ENCODE measurements at regions not wholly inside any gene's neighbourhood (a gene's known extent, or its start where the extent isn't known, plus 50 kb on each side); places are given as distances from the start of the nearest gene placed in this dataset.

DNA sequence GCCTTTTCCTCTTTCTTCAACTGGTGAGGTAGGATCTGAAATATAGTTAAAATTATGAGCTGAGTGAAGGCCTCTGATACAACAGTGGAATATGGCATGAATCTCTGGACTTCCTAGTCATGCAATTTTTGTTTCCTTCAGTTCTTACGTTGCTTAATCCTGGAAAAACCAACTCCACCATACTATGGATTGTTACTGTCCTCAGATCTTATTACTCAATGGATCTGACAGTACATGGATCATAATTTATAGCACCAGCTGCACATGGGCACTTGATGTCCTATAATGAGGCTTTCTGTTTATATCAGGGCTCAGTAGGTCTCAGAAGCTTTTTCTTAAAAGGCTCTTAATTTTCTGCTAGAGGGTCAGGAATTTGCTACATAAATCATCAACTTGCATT is 1341.0 kb upstream of the EYS start:
- H2BK120ac ChIP-seq (replicated peaks; ENCODE audit: low read depth, low read length), result no peak overlapping the region
- no peak overlapping the region for H2AFZ ChIP-seq (ENCODE audit: low read length)
- DNase-seq (ENCODE audit: low read depth in 1 of 2, low spot score in 2 of 2) (no peak), FAIRE-seq (no peak)
- H4K8ac ChIP-seq (ENCODE audit: extremely low read depth, insufficient read depth, low read length), result no peak overlapping the region
- no peak overlapping the region for H2AK5ac ChIP-seq (ENCODE audit: low read depth, low read length)
- H4K91ac ChIP-seq (replicated peaks; ENCODE audit: insufficient read length, low read length), result no peak overlapping the region
- no peak overlapping the region for H2BK5ac ChIP-seq (ENCODE audit: low read depth, low read length)
- no peaks in the 10 kb centered on the region for H4K20me1 ChIP-seq (replicated peaks in 1 of 2; ENCODE audit: control insufficient read depth in 1 of 2, insufficient read depth in 2 of 2, low read length in 2 of 2)
- H3K4me1 ChIP-seq (replicated peaks in 1 of 4; ENCODE audit: control insufficient read depth in 3 of 4, insufficient read depth in 4 of 4, low read length in 3 of 4), result no peaks in the 10 kb centered on the region
- no peak overlapping the region for H3K14ac ChIP-seq (ENCODE audit: insufficient read length)
- H2BK20ac ChIP-seq (ENCODE audit: low read length), result no peak overlapping the region
- H3K27ac ChIP-seq (ENCODE audit: low read depth, low read length), result no peak overlapping the region
- H2BK12ac ChIP-seq (ENCODE audit: low read depth, low read length), result no peak overlapping the region
- no peak overlapping the region for H4K5ac ChIP-seq (ENCODE audit: insufficient read length, low read depth, low read length)
- no peak overlapping the region for H3K4ac ChIP-seq (replicated peaks; ENCODE audit: insufficient read length, low read depth, low read length)
- H3K23ac ChIP-seq (ENCODE audit: insufficient read length), result no peak overlapping the region
- no peak overlapping the region for H3K4me2 ChIP-seq (ENCODE audit: insufficient read depth in 1 of 2, low read depth in 2 of 2, low read length in 2 of 2)
- H2BK15ac ChIP-seq (ENCODE audit: low read length), result no peak overlapping the region
- no peak overlapping the region for H3K56ac ChIP-seq (replicated peaks; ENCODE audit: insufficient read length, low read depth, low read length)
- no peak overlapping the region for H3K4me3 ChIP-seq (ENCODE audit: extremely low read depth in 1 of 4, insufficient read depth in 2 of 4, low read depth in 3 of 4, low read length in 4 of 4)
- ChIA-PET CTCF (ENCODE audit: partially characterized antibody) (interaction anchor here (1.4 kb wide), 1 partner anchor 19 kb away, joined by 3 read pairs; no protein-coding TSS in a partner anchor), POLR2A (ENCODE audit: partially characterized antibody) (interaction anchor here (0.6 kb wide), 1 partner anchor 1344 kb away, joined by 3 read pairs; no protein-coding TSS in a partner anchor)
- H3K27me3 ChIP-seq (replicated peaks in 1 of 4; ENCODE audit: control insufficient read depth in 3 of 4, extremely low read depth in 1 of 4, insufficient read depth in 3 of 4, low read length in 3 of 4), result no peaks in the 10 kb centered on the region
- no peaks in the 10 kb centered on the region for H3K79me1 ChIP-seq (ENCODE audit: low read depth, low read length)
- no peak overlapping the region for H3K9ac ChIP-seq (replicated peaks in 1 of 4; ENCODE audit: extremely low read depth in 1 of 4, low read depth in 3 of 4, low read length in 3 of 4)
- 95% methylated on average over 1 of the region's 1 CpG; no CpG with 5 or more reads in 1 of the 2 experiments for WGBS, 2 experiments (ENCODE audit: extremely low coverage in 1 of 2, insufficient coverage in 1 of 2, insufficient read length in 1 of 2, insufficient replicate concordance in 2 of 2, low coverage in 1 of 2, low lambda C conversion rate in 2 of 2, missing lambda C conversion rate in 1 of 2)
- H3K79me2 ChIP-seq (ENCODE audit: control insufficient read depth in 1 of 2, insufficient read depth in 2 of 2, low read length in 2 of 2), result no peaks in the 10 kb centered on the region
- H3K9me3 ChIP-seq (ENCODE audit: insufficient read depth in 2 of 2, low read depth in 1 of 2, low read length in 1 of 2), result no peaks in the 10 kb centered on the region
- no peaks in the 10 kb centered on the region for H3K36me3 ChIP-seq (ENCODE audit: control insufficient read depth in 2 of 4, insufficient read depth in 4 of 4, low read length in 3 of 4)
- H3K23me2 ChIP-seq (ENCODE audit: low read depth, low read length), result no peaks in the 10 kb centered on the region
- H3K18ac ChIP-seq (ENCODE audit: extremely low read depth, low read length), result no peak overlapping the region
- no peak for TF ChIP-seq JUND (IDR thresholded peaks at IDR 0.05; ENCODE audit: low read length)

Measured in H1 (cell line).